Islet of Langerhans (tissue), 1 donor: ENCODE measurements at regions not wholly inside any gene's neighbourhood (a gene's known extent, or its start where the extent isn't known, plus 50 kb on each side); places are given as distances from the start of the nearest gene placed in this dataset.

Experiments
- FAIRE-seq: peaks from one replicate; lab custom pipeline; 2011; peaks lifted over from hg19 to GRCh38; lab: Jason Lieb, UNC

GRCh38 chr9:99592834-99593574, 228.7 kb upstream of the NR4A3 start:
- FAIRE-seq, result peak; percentile 61

GRCh38 chr9:99593610-99594009, 228.1 kb upstream of the NR4A3 start:
- FAIRE-seq, result no peak

GRCh38 chr9:99594056-99594780, 227.5 kb upstream of the NR4A3 start:
- FAIRE-seq, result no peak

- FAIRE-seq, result no peak
Observed at GRCh38 chr9:99595796-99596195, 225.9 kb upstream of the NR4A3 start.

GRCh38 chr9:99601571-99602111, 220.0 kb upstream of the NR4A3 start:
- FAIRE-seq, result no peak

- no peak for FAIRE-seq
Observed at GRCh38 chr9:99602854-99603253, 218.8 kb upstream of the NR4A3 start.

GRCh38 chr9:99605016-99605743, 216.5 kb upstream of the NR4A3 start:
- no peak for FAIRE-seq

- no peak for FAIRE-seq
Observed at GRCh38 chr9:99606296-99606695, 215.4 kb upstream of the NR4A3 start.

GRCh38 chr9:99606957-99607356, 214.7 kb upstream of the NR4A3 start:
- no peak for FAIRE-seq

GRCh38 chr9:99607842-99608448, 213.7 kb upstream of the NR4A3 start:
- no peak for FAIRE-seq

GRCh38 chr9:99614341-99614740, 207.3 kb upstream of the NR4A3 start:
- no peak for FAIRE-seq

GRCh38 chr9:99621040-99621439, 200.6 kb upstream of the NR4A3 start:
- no peak for FAIRE-seq

- FAIRE-seq, result no peak
Observed at GRCh38 chr9:99622679-99623078, 199.0 kb upstream of the NR4A3 start.

- FAIRE-seq, result no peak
Observed at GRCh38 chr9:99623780-99624364, 197.8 kb upstream of the NR4A3 start.

- FAIRE-seq, result no peak
Observed at GRCh38 chr9:99624499-99625233, 197.0 kb upstream of the NR4A3 start.

- FAIRE-seq, result no peak
Observed at GRCh38 chr9:99626426-99626825, 195.3 kb upstream of the NR4A3 start.

GRCh38 chr9:99628285-99628684, 193.4 kb upstream of the NR4A3 start:
- no peak for FAIRE-seq

GRCh38 chr9:99628849-99629620, 192.7 kb upstream of the NR4A3 start:
- no peak for FAIRE-seq

- FAIRE-seq, result no peak
Observed at GRCh38 chr9:99632349-99633038, 189.2 kb upstream of the NR4A3 start.

- FAIRE-seq, result peak; percentile 64
Observed at GRCh38 chr9:99633265-99633664, 188.4 kb upstream of the NR4A3 start.
